H9 (cell line): ENCODE measurements at regions not wholly inside any gene's neighbourhood (a gene's known extent, or its start where the extent isn't known, plus 50 kb on each side); places are given as distances from the start of the nearest gene placed in this dataset.
"Not testable (repeated sequence)": the region's sequence is repeated elsewhere in the genome, so short reads cannot be mapped to it uniquely, and the experiment has no call there.

ENCODE experiments used
- DNase-seq: peaks from one replicate; pipeline ENCODE4 v3.0.0-alpha.2; 2017
- H2AFZ ChIP-seq: one replicate; pipeline ENCODE4 v1.6.1; 2013; ENCODE audit warnings: mild to moderate bottlenecking, low read length, control low read depth, moderate library complexity
- H2AK5ac ChIP-seq: 2 replicates; pipeline ENCODE4 v1.6.1; 2013; ENCODE audit warnings: low read length, control low read depth, mixed read lengths; ENCODE audit not compliant: insufficient read length
- H2BK120ac ChIP-seq: one replicate; pipeline ENCODE4 v1.6.1; 2013; ENCODE audit warnings: low read depth, mild to moderate bottlenecking, low read length, control low read depth, inconsistent platforms; ENCODE audit not compliant: poor library complexity, severe bottlenecking
- H2BK12ac ChIP-seq: 2 replicates; pipeline ENCODE4 v1.6.1; 2013; ENCODE audit warnings: low read length, control low read depth, mixed read lengths, low read depth; ENCODE audit not compliant: insufficient read length
- H2BK15ac ChIP-seq: 2 replicates; pipeline ENCODE4 v1.6.1; 2013; ENCODE audit warnings: low read depth, low read length, control low read depth
- H2BK20ac ChIP-seq: one replicate; pipeline ENCODE4 v1.6.1; 2013; ENCODE audit warnings: low read depth, mild to moderate bottlenecking, low read length, control low read depth, inconsistent platforms; ENCODE audit not compliant: poor library complexity, severe bottlenecking
- H2BK5ac ChIP-seq: 2 replicates; pipeline ENCODE4 v1.6.1; 2013; ENCODE audit warnings: low read length, control low read depth, mixed read lengths; ENCODE audit not compliant: insufficient read length
- H3K14ac ChIP-seq: 2 replicates; pipeline ENCODE4 v1.6.1; 2013; ENCODE audit warnings: low read length, control low read depth; ENCODE audit not compliant: insufficient read depth
- H3K18ac ChIP-seq: 2 replicates; pipeline ENCODE4 v1.6.1; 2013; ENCODE audit warnings: low read depth, mild to moderate bottlenecking, mixed read lengths, low read length, control low read depth; ENCODE audit not compliant: insufficient read length
- H3K23ac ChIP-seq: 2 replicates; pipeline ENCODE4 v1.6.1; 2013; ENCODE audit warnings: low read length, control low read depth, mixed read lengths, low read depth; ENCODE audit not compliant: insufficient read length
- H3K23me2 ChIP-seq: 2 replicates; pipeline ENCODE4 v1.6.1; 2013; ENCODE audit warnings: low read depth, mild to moderate bottlenecking, mixed read lengths, low read length, control low read depth; ENCODE audit not compliant: insufficient read length, poor library complexity, severe bottlenecking
- H3K27ac ChIP-seq: 2 replicates; pipeline ENCODE4 v1.5.1; 2013; ENCODE audit warnings: low read length, control low read depth, mixed read lengths, low read depth; ENCODE audit not compliant: insufficient read length
- H3K27me3 ChIP-seq: 2 replicates; pipeline ENCODE4 v1.6.1; 2013; ENCODE audit warnings: low read length, control low read depth, inconsistent platforms; ENCODE audit not compliant: insufficient read depth
- H3K4ac ChIP-seq: 2 replicates; pipeline ENCODE4 v1.6.1; 2013; ENCODE audit warnings: low read depth, mild to moderate bottlenecking, control low read depth, inconsistent platforms, low read length, moderate library complexity
- H3K4me1 ChIP-seq: 2 replicates; pipeline ENCODE4 v1.6.1; 2013; ENCODE audit warnings: low read length, control low read depth, inconsistent platforms; ENCODE audit not compliant: insufficient read depth
- H3K4me2 ChIP-seq: 2 replicates; pipeline ENCODE4 v1.6.1; 2013; ENCODE audit warnings: low read length, control low read depth, mixed read lengths; ENCODE audit not compliant: insufficient read length, insufficient read depth
- H3K56ac ChIP-seq: 2 replicates; pipeline ENCODE4 v1.6.1; 2013; ENCODE audit warnings: low read depth, mild to moderate bottlenecking, mixed read lengths, low read length, control low read depth; ENCODE audit not compliant: insufficient read length
- H3K79me1 ChIP-seq: 2 replicates; pipeline ENCODE4 v1.6.1; 2013; ENCODE audit warnings: low read depth, mild to moderate bottlenecking, moderate library complexity, low read length, control low read depth, inconsistent platforms; ENCODE audit not compliant: insufficient read depth, poor library complexity, severe bottlenecking
- H3K79me2 ChIP-seq: 2 replicates; pipeline ENCODE4 v1.6.1; 2013; ENCODE audit warnings: low read length, control low read depth, inconsistent platforms; ENCODE audit not compliant: insufficient read depth
- H3K9ac ChIP-seq: 2 replicates; pipeline ENCODE4 v1.6.1; 2013; ENCODE audit warnings: low read length, control low read depth, mixed read lengths; ENCODE audit not compliant: insufficient read length; ENCODE audit errors: extremely low read depth
- H3K9me3 ChIP-seq: one replicate; pipeline ENCODE4 v1.6.1; 2013; ENCODE audit warnings: low read depth, low read length, inconsistent platforms; ENCODE audit not compliant: control insufficient read depth
- H3T11ph ChIP-seq: one replicate; pipeline ENCODE4 v1.6.1; 2013; ENCODE audit warnings: mild to moderate bottlenecking, low read length, control low read depth, inconsistent platforms
- H4K20me1 ChIP-seq: one replicate; pipeline ENCODE4 v1.6.1; 2013; ENCODE audit not compliant: control insufficient read depth, insufficient read length, insufficient read depth
- H4K5ac ChIP-seq: 2 replicates; pipeline ENCODE4 v1.6.1; 2013; ENCODE audit warnings: low read depth, mild to moderate bottlenecking, mixed read lengths, low read length, control low read depth; ENCODE audit not compliant: insufficient read length
- H4K8ac ChIP-seq: replicated peaks from 2 replicates; pipeline ENCODE4 v1.6.1; 2013; ENCODE audit warnings: low read length, control low read depth, mixed read lengths, low read depth; ENCODE audit not compliant: insufficient read length
- H4K91ac ChIP-seq: 2 replicates; pipeline ENCODE4 v1.6.1; 2013; ENCODE audit warnings: low read depth, mild to moderate bottlenecking, moderate library complexity, mixed read lengths, low read length, control low read depth; ENCODE audit not compliant: insufficient read length
- H3K27ac Mint-ChIP-seq, 3 experiments: 2 replicates in 2 of 3; 3 replicates in 1 of 3; pipeline ENCODE4 v1.8.0; 2020 to 2021; ENCODE audit warnings: mixed read lengths in 3 of 3, mild to moderate bottlenecking in 1 of 3, moderate library complexity in 1 of 3
- H3K27me3 Mint-ChIP-seq: 2 replicates; pipeline ENCODE4 v1.8.0; 2021; ENCODE audit warnings: low read depth, mild to moderate bottlenecking, moderate library complexity, mixed read lengths
- H3K36me3 Mint-ChIP-seq, 3 experiments: 2 replicates in 2 of 3; 3 replicates in 1 of 3; pipeline ENCODE4 v1.8.0; 2020 to 2021; ENCODE audit warnings: low read depth in 3 of 3, mixed read lengths in 3 of 3; ENCODE audit not compliant: insufficient read depth in 1 of 3
- H3K4me1 Mint-ChIP-seq, 2 experiments: 2 replicates each; pipeline ENCODE4 v1.8.0; 2020; ENCODE audit warnings: mixed read lengths in 2 of 2
- H3K4me3 Mint-ChIP-seq, 2 experiments: 2 replicates in 1 of 2; 3 replicates in 1 of 2; pipeline ENCODE4 v1.8.0; 2020 to 2021; ENCODE audit warnings: mild to moderate bottlenecking in 2 of 2, mixed read lengths in 2 of 2, moderate library complexity in 1 of 2
- H3K9me3 Mint-ChIP-seq, 2 experiments: 2 replicates in 1 of 2; 3 replicates in 1 of 2; pipeline ENCODE4 v1.8.0; 2020; ENCODE audit warnings: mild to moderate bottlenecking in 2 of 2, mixed read lengths in 2 of 2, moderate library complexity in 1 of 2
- WGBS: extraction: QIAGEN DNeasy Blood & Tissue Kit; methylation state at CpG from one replicate; pipeline ENCODE4 v1.1.7; 2013; ENCODE audit warnings: missing lambda C conversion rate, low lambda C conversion rate, mixed read lengths; ENCODE audit not compliant: insufficient read length; ENCODE audit errors: extremely low coverage; 5-methylcytosine and 5-hydroxymethylcytosine counted together
- TF ChIP-seq, protein P1 (sequence below): fragments of 200-600 bp; sonication (generic); conservative IDR thresholded peaks from 3 replicates; pipeline ENCODE4 v1.8.0; 2021; ENCODE audit warnings: antibody characterized with exemption, mild to moderate bottlenecking

DNA sequence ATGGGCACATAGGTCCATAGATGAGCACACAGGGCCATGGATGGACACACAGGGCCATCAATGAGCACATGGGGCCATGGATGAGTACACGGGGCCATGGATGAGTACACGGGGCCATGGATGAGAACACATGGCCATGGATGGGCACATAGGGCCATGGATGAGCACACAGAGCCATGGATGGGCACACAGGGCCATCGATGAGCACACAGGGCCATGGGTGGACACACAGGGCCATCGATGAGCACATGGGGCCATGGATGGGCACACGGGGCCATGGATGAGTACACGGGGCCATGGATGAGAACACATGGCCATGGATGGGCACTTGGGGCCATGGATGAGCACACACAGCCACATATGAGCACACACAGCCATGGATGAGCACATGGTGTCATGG lies 192.6 kb upstream of the HDAC4 start:
- Mint-ChIP-seq H3K4me1 (0 out of 4 replicates have a peak, but pooled peaks cover 0 to 2% of the 10 kb centered on the region in 2 experiments), H3K36me3 (peaks cover 0 to 7% (median 4%) of the 10 kb centered on the region in 3 experiments; a peak in 5 of 7 replicates), H3K27ac (no peak overlapping the region), H3K27me3 (peaks cover 12% of the 10 kb centered on the region), H3K9me3 (peaks cover 12 to 23% of the 10 kb centered on the region in 2 experiments), H3K4me3 (no peak overlapping the region)
- H3K18ac ChIP-seq: no peak overlapping the region
- TF ChIP-seq, protein P1, sequence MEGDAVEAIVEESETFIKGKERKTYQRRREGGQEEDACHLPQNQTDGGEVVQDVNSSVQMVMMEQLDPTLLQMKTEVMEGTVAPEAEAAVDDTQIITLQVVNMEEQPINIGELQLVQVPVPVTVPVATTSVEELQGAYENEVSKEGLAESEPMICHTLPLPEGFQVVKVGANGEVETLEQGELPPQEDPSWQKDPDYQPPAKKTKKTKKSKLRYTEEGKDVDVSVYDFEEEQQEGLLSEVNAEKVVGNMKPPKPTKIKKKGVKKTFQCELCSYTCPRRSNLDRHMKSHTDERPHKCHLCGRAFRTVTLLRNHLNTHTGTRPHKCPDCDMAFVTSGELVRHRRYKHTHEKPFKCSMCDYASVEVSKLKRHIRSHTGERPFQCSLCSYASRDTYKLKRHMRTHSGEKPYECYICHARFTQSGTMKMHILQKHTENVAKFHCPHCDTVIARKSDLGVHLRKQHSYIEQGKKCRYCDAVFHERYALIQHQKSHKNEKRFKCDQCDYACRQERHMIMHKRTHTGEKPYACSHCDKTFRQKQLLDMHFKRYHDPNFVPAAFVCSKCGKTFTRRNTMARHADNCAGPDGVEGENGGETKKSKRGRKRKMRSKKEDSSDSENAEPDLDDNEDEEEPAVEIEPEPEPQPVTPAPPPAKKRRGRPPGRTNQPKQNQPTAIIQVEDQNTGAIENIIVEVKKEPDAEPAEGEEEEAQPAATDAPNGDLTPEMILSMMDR: no peak
- no peak overlapping the region for H2BK5ac ChIP-seq
- H3K79me1 ChIP-seq: no peaks in the 10 kb centered on the region
- DNase-seq: no peak
- H4K8ac ChIP-seq: no peak overlapping the region
- H2BK15ac ChIP-seq: no peak overlapping the region
- H3K9ac ChIP-seq: no peak overlapping the region
- H2AK5ac ChIP-seq: no peak overlapping the region
- H3K14ac ChIP-seq: no peak overlapping the region
- no peak overlapping the region for H3K56ac ChIP-seq
- H3K23me2 ChIP-seq: no peaks in the 10 kb centered on the region
- H3K27me3 ChIP-seq: no peaks in the 10 kb centered on the region
- no peak overlapping the region for H3K27ac ChIP-seq
- H3K23ac ChIP-seq: no peak overlapping the region
- H3K4me1 ChIP-seq: no peaks in the 10 kb centered on the region
- H2BK12ac ChIP-seq: no peak overlapping the region
- no peak overlapping the region for H4K5ac ChIP-seq
- no peak overlapping the region for H2BK120ac ChIP-seq
- H2BK20ac ChIP-seq: no peak overlapping the region
- H4K91ac ChIP-seq: no peak overlapping the region
- WGBS: no CpG with 5 or more reads among the region's 6 CpGs
- no peaks in the 10 kb centered on the region for H3K79me2 ChIP-seq
- no peak overlapping the region for H3K4ac ChIP-seq
- no peaks in the 10 kb centered on the region for H3K9me3 ChIP-seq
- no peak overlapping the region for H3T11ph ChIP-seq
- no peak overlapping the region for H2AFZ ChIP-seq
- no peaks in the 10 kb centered on the region for H4K20me1 ChIP-seq
- no peak overlapping the region for H3K4me2 ChIP-seq

DNA sequence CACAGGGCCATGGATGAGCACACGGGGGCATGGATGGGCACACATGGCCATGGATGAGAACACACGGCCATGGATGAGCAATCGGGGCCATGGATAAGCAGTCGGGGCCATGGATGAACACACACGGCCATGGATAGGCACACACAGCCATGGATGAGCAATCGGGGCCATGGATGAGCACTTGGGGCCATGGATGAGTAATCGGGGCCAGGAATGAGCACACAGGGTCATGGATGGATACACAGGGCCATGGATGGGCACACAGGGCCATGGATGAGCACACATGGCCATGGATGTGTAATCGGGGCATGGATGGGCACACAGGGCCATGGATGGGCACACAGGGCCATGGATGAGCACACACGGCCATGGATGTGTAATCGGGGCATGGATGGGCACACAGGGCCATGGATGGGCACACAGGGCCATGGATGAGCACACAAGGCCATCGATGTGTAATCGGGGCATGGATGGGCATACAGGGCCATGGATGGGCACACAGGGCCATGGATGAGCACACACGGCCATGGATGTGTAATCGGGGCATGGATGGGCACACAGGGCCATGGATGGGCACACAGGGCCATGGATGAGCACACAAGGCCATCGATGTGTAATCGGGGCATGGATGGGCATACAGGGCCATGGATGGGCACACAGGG lies 191.9 kb upstream of the HDAC4 start:
- H3K27me3 Mint-ChIP-seq, H3K18ac ChIP-seq, H2BK12ac ChIP-seq, H3K56ac ChIP-seq, H2BK5ac ChIP-seq, H3K4me1 Mint-ChIP-seq, H3K4me2 ChIP-seq, DNase-seq, H3K79me1 ChIP-seq, H3K27me3 ChIP-seq, H3K23ac ChIP-seq, H3T11ph ChIP-seq, H3K14ac ChIP-seq, H3K9me3 ChIP-seq, H3K9ac ChIP-seq, H3K23me2 ChIP-seq, H3K36me3 Mint-ChIP-seq, H3K79me2 ChIP-seq, H4K20me1 ChIP-seq, H3K27ac ChIP-seq, H4K5ac ChIP-seq, H4K91ac ChIP-seq, H2AFZ ChIP-seq, H4K8ac ChIP-seq, H2BK120ac ChIP-seq, H3K4ac ChIP-seq, H3K4me3 Mint-ChIP-seq, H2AK5ac ChIP-seq, H2BK15ac ChIP-seq, H3K27ac Mint-ChIP-seq, H3K4me1 ChIP-seq, H2BK20ac ChIP-seq: not testable (repeated sequence)
- no CpG with 5 or more reads among the region's 16 CpGs for WGBS
- H3K9me3 Mint-ChIP-seq: peaks cover 12 to 21% of the 10 kb centered on the region in 2 experiments
